Thoracic aorta (tissue), 2 donors: ENCODE measurements at regions not wholly inside any gene's neighbourhood (a gene's known extent, or its start where the extent isn't known, plus 50 kb on each side); places are given as distances from the start of the nearest gene placed in this dataset.

ENCODE experiments used
- ATAC-seq: fragments of 150-250 bp; one replicate; pipeline ENCODE4 v1.8.0; 2017; ENCODE audit warnings: low read depth; ENCODE audit not compliant: insufficient number of reproducible peaks, low FRiP score
- DNase-seq: peaks from one replicate; pipeline ENCODE4 v3.0.0-alpha.2; 2020; ENCODE audit warnings: low spot score
- H3K27ac ChIP-seq, 2 donors: fragments of 200-600 bp; sonication (generic); 1 replicate in 1 of 2; 2 replicates in 1 of 2; pipeline ENCODE4 v1.5.1; 2016; ENCODE audit warnings: mild to moderate bottlenecking in 2 of 2, moderate library complexity in 2 of 2
- H3K27me3 ChIP-seq: fragments of 200-600 bp; sonication (generic); replicated peaks from 2 replicates; pipeline ENCODE4 v1.6.0; 2016; ENCODE audit warnings: mild to moderate bottlenecking; ENCODE audit not compliant: insufficient read depth
- H3K36me3 ChIP-seq: fragments of 200-600 bp; sonication (generic); one replicate; pipeline ENCODE4 v1.5.1; 2016
- H3K4me1 ChIP-seq, 2 donors: fragments of 200-600 bp; sonication (generic); 1 replicate in 1 of 2; 2 replicates in 1 of 2; pipeline versions ENCODE4 v1.5.1 to v1.6.0; 2016; ENCODE audit warnings: low read depth in 2 of 2, mild to moderate bottlenecking in 1 of 2; ENCODE audit not compliant: control insufficient read depth in 1 of 2
- H3K4me3 ChIP-seq: fragments of 200-600 bp; sonication (generic); 2 replicates; pipeline ENCODE4 v1.5.1; 2016; ENCODE audit warnings: mild to moderate bottlenecking
- H3K9me3 ChIP-seq: fragments of 200-600 bp; sonication (generic); 2 replicates; pipeline ENCODE4 v1.5.1; 2016
- TF ChIP-seq, protein P1 (sequence below): fragments of 200-600 bp; sonication (generic); IDR thresholded peaks from one replicate; pipeline ENCODE4 v1.5.1; 2019; ENCODE audit warnings: antibody characterized with exemption

DNA sequence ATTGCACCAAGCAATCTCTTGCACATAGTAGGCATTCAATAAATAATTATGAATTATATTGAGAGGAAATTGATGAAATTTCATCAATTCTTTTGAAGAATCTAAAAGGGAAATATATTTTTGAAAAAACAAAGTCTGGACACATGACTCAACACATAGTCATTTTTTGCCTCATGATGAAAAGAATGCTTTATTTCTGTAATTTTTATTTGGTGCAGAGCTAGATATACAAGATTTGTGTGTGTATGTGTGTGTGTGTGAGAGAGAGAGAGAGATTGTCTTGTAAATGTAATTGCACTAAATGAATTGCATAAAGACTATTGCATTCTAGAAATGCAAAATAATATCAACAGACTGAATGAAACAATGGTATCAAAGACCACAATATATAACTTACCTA lies 206.2 kb upstream of the C1orf87 start:
- TF ChIP-seq, protein P1, sequence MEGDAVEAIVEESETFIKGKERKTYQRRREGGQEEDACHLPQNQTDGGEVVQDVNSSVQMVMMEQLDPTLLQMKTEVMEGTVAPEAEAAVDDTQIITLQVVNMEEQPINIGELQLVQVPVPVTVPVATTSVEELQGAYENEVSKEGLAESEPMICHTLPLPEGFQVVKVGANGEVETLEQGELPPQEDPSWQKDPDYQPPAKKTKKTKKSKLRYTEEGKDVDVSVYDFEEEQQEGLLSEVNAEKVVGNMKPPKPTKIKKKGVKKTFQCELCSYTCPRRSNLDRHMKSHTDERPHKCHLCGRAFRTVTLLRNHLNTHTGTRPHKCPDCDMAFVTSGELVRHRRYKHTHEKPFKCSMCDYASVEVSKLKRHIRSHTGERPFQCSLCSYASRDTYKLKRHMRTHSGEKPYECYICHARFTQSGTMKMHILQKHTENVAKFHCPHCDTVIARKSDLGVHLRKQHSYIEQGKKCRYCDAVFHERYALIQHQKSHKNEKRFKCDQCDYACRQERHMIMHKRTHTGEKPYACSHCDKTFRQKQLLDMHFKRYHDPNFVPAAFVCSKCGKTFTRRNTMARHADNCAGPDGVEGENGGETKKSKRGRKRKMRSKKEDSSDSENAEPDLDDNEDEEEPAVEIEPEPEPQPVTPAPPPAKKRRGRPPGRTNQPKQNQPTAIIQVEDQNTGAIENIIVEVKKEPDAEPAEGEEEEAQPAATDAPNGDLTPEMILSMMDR: no peak
- H3K27me3 ChIP-seq: no peaks in the 10 kb centered on the region
- no peak for ATAC-seq
- H3K9me3 ChIP-seq: no peaks in the 10 kb centered on the region
- no peak for DNase-seq
- H3K36me3 ChIP-seq: no peaks in the 10 kb centered on the region
- no peak overlapping the region for H3K4me3 ChIP-seq
- peaks cover 18 to 43% of the 10 kb centered on the region in 2 donors for H3K4me1 ChIP-seq
- H3K27ac ChIP-seq: no peak overlapping the region

DNA sequence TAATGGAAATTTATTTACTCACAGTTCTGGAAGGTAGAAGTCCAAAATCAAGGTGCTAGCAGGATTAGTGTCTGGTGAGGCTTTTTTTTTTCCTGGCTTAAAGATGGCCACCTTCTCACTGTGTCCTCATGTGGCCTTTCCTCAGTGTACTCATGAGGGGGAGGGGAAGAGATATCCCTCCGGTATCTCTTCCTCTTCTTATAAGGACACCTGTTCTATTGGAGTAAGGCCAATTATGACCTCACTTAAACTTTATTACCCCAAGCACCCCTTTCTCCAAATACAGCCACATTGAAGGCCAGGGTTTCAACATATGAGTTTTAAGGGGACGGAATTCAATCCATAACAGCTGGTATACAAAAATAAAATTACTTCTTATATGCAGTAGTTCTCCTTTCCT lies 203.7 kb upstream of the C1orf87 start:
- Histone ChIP-seq H3K27me3 (no peaks in the 10 kb centered on the region), H3K9me3 (no peaks in the 10 kb centered on the region)

DNA sequence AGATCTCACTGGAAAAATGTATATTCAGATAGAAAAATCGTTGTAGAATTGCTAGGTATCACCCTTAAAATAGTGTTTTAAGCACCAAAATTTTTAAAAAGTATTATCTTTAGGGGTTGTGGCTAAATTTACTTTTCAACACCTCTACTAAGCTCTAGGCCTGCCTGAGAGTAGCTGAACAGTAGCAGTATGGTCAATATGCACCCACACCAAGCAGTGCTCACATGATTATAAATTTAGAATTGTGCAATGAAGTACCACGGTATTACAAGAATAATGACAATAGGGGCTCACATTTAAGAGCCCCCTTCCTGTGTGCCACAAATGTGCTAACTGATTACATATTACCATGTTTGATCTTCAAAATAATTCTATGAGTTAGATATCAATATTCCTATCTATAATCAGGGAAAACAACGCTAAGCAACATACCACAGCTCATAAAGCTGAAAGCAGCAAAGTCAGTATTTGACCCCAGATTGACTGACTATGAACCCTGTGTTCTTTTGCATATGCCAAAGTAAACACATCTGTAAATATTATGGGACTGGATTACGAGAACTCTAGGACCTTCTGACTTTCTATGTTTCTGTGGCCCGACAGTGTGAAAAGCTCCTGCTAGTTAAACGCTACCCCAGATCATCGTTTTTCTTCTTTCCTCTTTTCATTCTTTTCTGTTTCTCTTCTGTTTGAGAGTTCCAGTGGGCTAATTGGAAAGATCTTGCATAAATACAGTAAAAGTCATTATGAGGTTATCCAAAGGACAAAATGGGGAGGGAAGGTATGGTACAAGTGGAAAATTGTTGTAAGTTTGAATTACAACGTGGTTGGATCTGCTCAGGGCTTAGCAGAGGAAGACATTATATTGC lies 201.1 kb upstream of the C1orf87 start:
- Histone ChIP-seq H3K27ac (peak overlapping the region in 1 of 2 donors; percentile 14), H3K4me1 (peaks cover 2 to 15% of the 10 kb centered on the region in 2 donors), H3K27me3 (no peaks in the 10 kb centered on the region), H3K9me3 (no peaks in the 10 kb centered on the region), H3K4me3 (no peak overlapping the region), H3K36me3 (no peaks in the 10 kb centered on the region)
- TF ChIP-seq, protein P1: no peak
- DNase-seq (no peak), ATAC-seq (no peak)

More for the DNA sequence above, 203.7 kb upstream of the C1orf87 start:
- no peaks in the 10 kb centered on the region for H3K36me3 ChIP-seq
- no peak overlapping the region for H3K4me3 ChIP-seq
- H3K4me1 ChIP-seq: peaks cover 15 to 38% of the 10 kb centered on the region in 2 donors
- no peak overlapping the region for H3K27ac ChIP-seq
- no peak for DNase-seq
- no peak for ATAC-seq
- TF ChIP-seq, protein P1: no peak

DNA sequence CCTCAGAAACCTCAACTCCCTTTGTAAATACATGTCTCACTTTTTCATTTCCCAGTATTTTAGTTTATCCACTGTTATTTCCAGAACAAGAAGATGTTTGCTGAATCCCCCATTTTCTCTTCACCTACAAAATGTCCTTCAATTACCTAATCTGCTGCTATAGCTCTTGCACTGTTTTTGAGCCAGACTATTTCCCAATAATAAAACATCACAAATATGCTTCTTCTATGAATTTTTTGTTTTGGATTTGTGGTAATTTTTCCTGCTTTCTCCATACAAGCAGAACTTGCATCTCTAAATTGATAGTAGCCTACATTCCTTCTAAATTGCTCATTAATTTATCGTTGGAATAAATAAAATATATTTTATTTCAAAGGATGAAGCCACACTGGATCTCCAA lies 199.6 kb upstream of the C1orf87 start:
- no peaks in the 10 kb centered on the region for H3K27me3 ChIP-seq
- no peak overlapping the region for H3K27ac ChIP-seq
- ATAC-seq (no peak), DNase-seq (no peak)
- peaks cover 0 to 12% of the 10 kb centered on the region in 2 donors for H3K4me1 ChIP-seq
- H3K36me3 ChIP-seq: no peaks in the 10 kb centered on the region
- H3K9me3 ChIP-seq: no peaks in the 10 kb centered on the region
- H3K4me3 ChIP-seq: no peak overlapping the region
- TF ChIP-seq, protein P1: no peak

DNA sequence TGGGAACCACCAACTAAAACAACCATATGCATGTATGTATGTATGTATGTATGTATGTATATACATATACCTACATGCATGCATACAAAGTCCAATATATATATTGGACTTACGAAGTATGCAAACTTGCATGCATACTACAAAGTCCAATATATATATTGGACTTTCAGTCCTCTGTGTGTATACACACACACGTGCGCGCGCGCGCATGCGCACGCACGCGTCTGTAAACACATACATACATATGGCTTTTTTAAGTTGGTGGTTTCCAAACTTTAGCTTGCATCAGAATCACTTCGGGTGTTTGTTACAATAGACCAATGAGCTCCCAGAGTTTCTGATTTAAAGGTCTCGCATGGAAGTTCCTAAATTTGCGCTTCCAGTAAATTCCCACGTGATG lies 197.5 kb upstream of the C1orf87 start:
- no peaks in the 10 kb centered on the region for H3K36me3 ChIP-seq
- H3K4me1 ChIP-seq: peaks cover 0 to 12% of the 10 kb centered on the region in 2 donors
- DNase-seq: no peak
- H3K9me3 ChIP-seq: no peaks in the 10 kb centered on the region
- no peak overlapping the region for H3K4me3 ChIP-seq
- no peak for ATAC-seq
- TF ChIP-seq, protein P1: no peak
- no peak overlapping the region for H3K27ac ChIP-seq
- H3K27me3 ChIP-seq: no peaks in the 10 kb centered on the region
